IMR-90 (cell line): ENCODE measurements at regions not wholly inside any gene's neighbourhood (a gene's known extent, or its start where the extent isn't known, plus 50 kb on each side); places are given as distances from the start of the nearest gene placed in this dataset.

Experiments
- ATAC-seq: fragments of 200-7000 bp; cut with Tn5 transposase; 2 replicates; pipeline ENCODE4 v1.9.1; 2020; ENCODE audit warnings: low read depth, mild to moderate bottlenecking, moderate library complexity
- BruUV-seq: library from RNA; stranded (reverse); fragments of 400-500 nt; replicated peaks from 2 replicates; lab custom pipeline; 2021; lab: Mats Ljungman, UMichigan
- CTCF ChIA-PET: fragments of 300-600 bp; formaldehyde crosslinking; extraction: SDS; loops from one replicate; lab custom pipeline; 2021; ENCODE audit warnings: antibody characterized with exemption; lab: Yijun Ruan, JAX
- POLR2A ChIA-PET: fragments of 300-600 bp; sonication (Branson Sonifier 250); formaldehyde crosslinking; loops from one replicate; lab custom pipeline; 2022; ENCODE audit warnings: antibody characterized with exemption; ENCODE audit not compliant: unreplicated experiment; lab: Charles Lee
- DNase-seq: peaks from one replicate; pipeline ENCODE4 v3.0.0; 2013
- H2AFZ ChIP-seq: replicated peaks from 2 replicates; pipeline ENCODE3; 2013; ENCODE audit warnings: low read length, mild to moderate bottlenecking; ENCODE audit not compliant: poor library complexity
- H2AK5ac ChIP-seq: 2 replicates; pipeline ENCODE4 v1.6.1; 2013; ENCODE audit warnings: low read depth, low read length, inconsistent platforms
- H2AK9ac ChIP-seq: replicated peaks from 2 replicates; pipeline ENCODE3; 2013; ENCODE audit warnings: mild to moderate bottlenecking, low read depth, low read length, moderate library complexity; ENCODE audit not compliant: poor library complexity
- H2BK120ac ChIP-seq: 2 replicates; pipeline ENCODE4 v1.6.1; 2013; ENCODE audit warnings: low read depth, low read length, inconsistent platforms
- H2BK15ac ChIP-seq: 3 replicates; pipeline ENCODE4 v1.6.1; 2013; ENCODE audit warnings: low read depth, low read length, inconsistent platforms
- H2BK20ac ChIP-seq: 2 replicates; pipeline ENCODE4 v1.6.1; 2013; ENCODE audit warnings: low read depth, mild to moderate bottlenecking, inconsistent platforms, low read length, moderate library complexity
- H2BK5ac ChIP-seq: 2 replicates; pipeline ENCODE4 v1.6.1; 2013; ENCODE audit warnings: mild to moderate bottlenecking, low read depth, low read length, inconsistent platforms; ENCODE audit not compliant: poor library complexity, severe bottlenecking
- H3K14ac ChIP-seq: replicated peaks from 2 replicates; pipeline ENCODE4 v1.6.1; 2013; ENCODE audit warnings: low read depth, low read length, inconsistent platforms
- H3K18ac ChIP-seq: 2 replicates; pipeline ENCODE4 v1.6.1; 2013; ENCODE audit warnings: low read depth, low read length, control low read depth
- H3K23ac ChIP-seq: 2 replicates; pipeline ENCODE4 v1.6.1; 2013; ENCODE audit warnings: low read depth, low read length, inconsistent platforms
- H3K27ac ChIP-seq: 2 replicates; pipeline ENCODE4 v1.5.1; 2013; ENCODE audit warnings: mild to moderate bottlenecking, control low read depth, low read length; ENCODE audit not compliant: insufficient read depth
- H3K27me3 ChIP-seq: 2 replicates; pipeline ENCODE4 v1.6.1; 2013; ENCODE audit warnings: low read length; ENCODE audit not compliant: control insufficient read depth, insufficient read depth
- H3K36me3 ChIP-seq: 2 replicates; pipeline ENCODE4 v1.6.1; 2013; ENCODE audit warnings: low read length, mixed read lengths; ENCODE audit not compliant: control insufficient read depth, insufficient read depth
- H3K4ac ChIP-seq: 2 replicates; pipeline ENCODE4 v1.6.1; 2013; ENCODE audit warnings: low read depth, low read length, inconsistent platforms
- H3K4me1 ChIP-seq: 2 replicates; pipeline ENCODE4 v1.6.1; 2013; ENCODE audit warnings: low read length, mixed read lengths; ENCODE audit not compliant: control insufficient read depth, insufficient read depth
- H3K4me2 ChIP-seq: 2 replicates; pipeline ENCODE4 v1.6.1; 2013; ENCODE audit warnings: low read depth, mild to moderate bottlenecking, control low read depth, low read length, moderate library complexity
- H3K4me3 ChIP-seq: 2 replicates; pipeline ENCODE4 v1.5.1; 2013; ENCODE audit warnings: low read depth, mild to moderate bottlenecking, control low read depth, low read length, moderate library complexity; ENCODE audit not compliant: insufficient read depth
- H3K56ac ChIP-seq: 2 replicates; pipeline ENCODE4 v1.6.1; 2013; ENCODE audit warnings: low read length, inconsistent platforms; ENCODE audit not compliant: insufficient read depth; ENCODE audit errors: extremely low read depth
- H3K79me1 ChIP-seq, 2 experiments: 2 replicates each; pipeline ENCODE4 v1.6.1; 2013; ENCODE audit warnings: low read length in 2 of 2, inconsistent platforms in 1 of 2, low read depth in 1 of 2
- H3K9ac ChIP-seq: 2 replicates; pipeline ENCODE4 v1.6.1; 2013; ENCODE audit warnings: low read depth, low read length, control low read depth
- H3K9me1 ChIP-seq: 2 replicates; pipeline ENCODE4 v1.6.1; 2013; ENCODE audit warnings: low read length, inconsistent platforms; ENCODE audit not compliant: insufficient read depth
- H3K9me3 ChIP-seq: 2 replicates; pipeline ENCODE4 v1.6.1; 2013; ENCODE audit warnings: low read length; ENCODE audit not compliant: control insufficient read depth, insufficient read depth
- H4K20me1 ChIP-seq: 2 replicates; pipeline ENCODE4 v1.6.1; 2013; ENCODE audit warnings: low read length, inconsistent platforms; ENCODE audit not compliant: insufficient read depth
- H4K5ac ChIP-seq: 2 replicates; pipeline ENCODE4 v1.6.1; 2013; ENCODE audit warnings: mild to moderate bottlenecking, low read depth, low read length, control low read depth
- H4K8ac ChIP-seq, 2 experiments: 2 replicates each; pipeline ENCODE4 v1.6.1; 2013; ENCODE audit warnings: low read depth in 2 of 2, low read length in 2 of 2, control low read depth in 1 of 2, inconsistent platforms in 1 of 2
- H4K91ac ChIP-seq: 2 replicates; pipeline ENCODE4 v1.6.1; 2013; ENCODE audit warnings: low read depth, low read length, inconsistent platforms; ENCODE audit not compliant: insufficient read depth
- CEBPB ChIP-seq: IDR thresholded peaks from 2 replicates; pipeline ENCODE4 v1.6.1; 2012; ENCODE audit warnings: low read depth, low read length, improper control_type of control experiment
- CHD1 ChIP-seq: IDR thresholded peaks from 2 replicates; pipeline ENCODE4 v1.6.1; 2012; ENCODE audit warnings: low read depth, low read length, improper control_type of control experiment
- FOS ChIP-seq: fragments of 150-350 bp; IDR thresholded peaks from 2 replicates; pipeline ENCODE4 v1.6.1; 2016; ENCODE audit warnings: low read depth, low read length
- MAFK ChIP-seq: IDR thresholded peaks from 2 replicates; pipeline ENCODE4 v1.6.1; 2012; ENCODE audit warnings: low read depth, low read length, improper control_type of control experiment
- MAZ ChIP-seq: IDR thresholded peaks from 2 replicates; pipeline ENCODE4 v1.6.1; 2012; ENCODE audit warnings: low read depth, mild to moderate bottlenecking, low read length, improper control_type of control experiment, moderate library complexity, borderline replicate concordance
- MXI1 ChIP-seq: IDR thresholded peaks from 2 replicates; pipeline ENCODE4 v1.6.1; 2012; ENCODE audit warnings: low read depth, mild to moderate bottlenecking, low read length, moderate library complexity, borderline replicate concordance
- NFE2L2 ChIP-seq: fragments of 150-350 bp; IDR thresholded peaks from 2 replicates; pipeline ENCODE4 v1.6.1; 2016; ENCODE audit warnings: low read depth, mild to moderate bottlenecking, low read length
- POLR2A ChIP-seq: IDR thresholded peaks from 2 replicates; pipeline ENCODE4 v1.6.1; 2012; ENCODE audit warnings: mild to moderate bottlenecking, low read depth, low read length
- RAD21 ChIP-seq: IDR thresholded peaks from 2 replicates; pipeline ENCODE4 v1.6.1; 2012; ENCODE audit warnings: low read length, improper control_type of control experiment
- RCOR1 ChIP-seq: IDR thresholded peaks from 2 replicates; pipeline ENCODE4 v1.6.1; 2012; ENCODE audit warnings: mild to moderate bottlenecking, low read length, improper control_type of control experiment; ENCODE audit not compliant: insufficient replicate concordance
- RFX5 ChIP-seq: IDR thresholded peaks from 2 replicates; pipeline ENCODE4 v1.8.0; 2012; ENCODE audit warnings: low read depth, mild to moderate bottlenecking, low read length, moderate library complexity
- SMC3 ChIP-seq: fragments of 150-350 bp; IDR thresholded peaks from 2 replicates; pipeline ENCODE4 v1.6.1; 2016; ENCODE audit warnings: low read depth, mild to moderate bottlenecking, antibody characterized with exemption, low read length, moderate library complexity
- WGBS, 2 experiments: methylation state at CpG; one replicate each; pipeline versions ENCODE4 v1.1.5 to v1.1.7; 2013; ENCODE audit warnings: missing lambda C conversion rate in 2 of 2; ENCODE audit not compliant: insufficient read length in 1 of 2; ENCODE audit errors: extremely low coverage in 2 of 2; 5-methylcytosine and 5-hydroxymethylcytosine counted together
- dilution Hi-C: fragments of 300-500 bp; cut with HindIII; formaldehyde crosslinking; loops from one replicate; pipeline ENCODE4 v1.14.3; 2018; ENCODE audit warnings: low sequenced_read_pairs; ENCODE audit not compliant: unreplicated experiment
- in situ Hi-C: fragments of 300-500 bp; cut with MboI; formaldehyde crosslinking; loops from 3 replicates; pipeline ENCODE4 v1.14.3; 2019; ENCODE audit warnings: low sequenced_read_pairs, inconsistent platforms, mixed read lengths
- intact Hi-C: fragments of 100-400 bp; cut with micrococcal nuclease; formaldehyde crosslinking; loops from 2 replicates; pipeline ENCODE4 v1.10.0; 2022
- TF ChIP-seq, protein P1 (sequence below): fragments of 150-350 bp; IDR thresholded peaks from 2 replicates; pipeline ENCODE4 v1.6.1; 2016; ENCODE audit warnings: low read depth, mild to moderate bottlenecking, low read length, moderate library complexity, borderline replicate concordance
- TF ChIP-seq, protein P2 (sequence below): fragments of 150-350 bp; IDR thresholded peaks from 2 replicates; pipeline ENCODE4 v1.6.1; 2017; ENCODE audit warnings: mild to moderate bottlenecking, antibody characterized with exemption, low read length, low read depth

DNA sequence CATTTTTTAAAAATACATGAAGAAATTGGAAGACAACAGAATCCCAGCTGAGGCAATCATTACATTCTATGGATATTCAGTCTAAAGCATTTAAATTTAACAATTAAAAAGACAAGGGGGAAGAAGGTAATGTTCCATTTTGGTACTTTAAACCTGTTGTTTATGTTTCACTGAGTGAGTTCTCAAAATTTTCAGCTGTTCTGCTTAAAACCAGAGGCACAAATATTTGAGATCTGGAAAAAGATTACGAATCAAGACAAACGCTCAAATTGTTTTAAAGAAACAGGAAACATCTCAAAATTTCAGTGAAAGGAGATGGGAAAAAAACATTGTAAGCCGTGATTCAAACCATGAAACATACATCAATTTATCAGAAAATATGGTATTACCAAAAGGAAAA lies 656.2 kb upstream of the CHAC2 start:
- DNase-seq: no peak
- no peak overlapping the region for H2AK5ac ChIP-seq

More for the DNA sequence above, 656.2 kb upstream of the CHAC2 start:
- Histone ChIP-seq H3K4me2 (no peak overlapping the region), H3K4ac (no peak overlapping the region), H3K4me3 (no peak overlapping the region), H3K9me1 (no peaks in the 10 kb centered on the region), H4K91ac (no peak overlapping the region), H3K56ac (no peak overlapping the region), H3K14ac (no peak overlapping the region), H3K36me3 (no peaks in the 10 kb centered on the region), H2AFZ (no peak overlapping the region), H3K23ac (no peak overlapping the region), H4K5ac (no peak overlapping the region), H4K20me1 (no peaks in the 10 kb centered on the region), H3K18ac (no peak overlapping the region), H3K79me1 (no peaks in the 10 kb centered on the region), H2BK20ac (no peak overlapping the region), H3K4me1 (no peaks in the 10 kb centered on the region), H3K27me3 (no peaks in the 10 kb centered on the region), H2AK9ac (no peak overlapping the region), H2BK120ac (no peak overlapping the region), H3K27ac (no peak overlapping the region), H3K9ac (no peak overlapping the region), H2BK5ac (no peak overlapping the region), H2BK15ac (no peak overlapping the region), H4K8ac (no peak overlapping the region), H3K9me3 (no peaks in the 10 kb centered on the region)
- intact Hi-C loops (no loop called here), in situ Hi-C loops (no loop called here), dilution Hi-C loops (no loop called here)
- ATAC-seq: no peak
- ChIA-PET CTCF (no interaction called here), POLR2A (no interaction called here)
- TF ChIP-seq CHD1 (no peak), MXI1 (no peak), RCOR1 (no peak), MAFK (no peak), POLR2A (no peak), MAZ (no peak), CEBPB (no peak), FOS (no peak), SMC3 (no peak), NFE2L2 (no peak), RAD21 (no peak), RFX5 (no peak)
- TF ChIP-seq, protein P1, sequence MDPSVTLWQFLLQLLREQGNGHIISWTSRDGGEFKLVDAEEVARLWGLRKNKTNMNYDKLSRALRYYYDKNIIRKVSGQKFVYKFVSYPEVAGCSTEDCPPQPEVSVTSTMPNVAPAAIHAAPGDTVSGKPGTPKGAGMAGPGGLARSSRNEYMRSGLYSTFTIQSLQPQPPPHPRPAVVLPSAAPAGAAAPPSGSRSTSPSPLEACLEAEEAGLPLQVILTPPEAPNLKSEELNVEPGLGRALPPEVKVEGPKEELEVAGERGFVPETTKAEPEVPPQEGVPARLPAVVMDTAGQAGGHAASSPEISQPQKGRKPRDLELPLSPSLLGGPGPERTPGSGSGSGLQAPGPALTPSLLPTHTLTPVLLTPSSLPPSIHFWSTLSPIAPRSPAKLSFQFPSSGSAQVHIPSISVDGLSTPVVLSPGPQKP: no peak
- TF ChIP-seq, protein P2, sequence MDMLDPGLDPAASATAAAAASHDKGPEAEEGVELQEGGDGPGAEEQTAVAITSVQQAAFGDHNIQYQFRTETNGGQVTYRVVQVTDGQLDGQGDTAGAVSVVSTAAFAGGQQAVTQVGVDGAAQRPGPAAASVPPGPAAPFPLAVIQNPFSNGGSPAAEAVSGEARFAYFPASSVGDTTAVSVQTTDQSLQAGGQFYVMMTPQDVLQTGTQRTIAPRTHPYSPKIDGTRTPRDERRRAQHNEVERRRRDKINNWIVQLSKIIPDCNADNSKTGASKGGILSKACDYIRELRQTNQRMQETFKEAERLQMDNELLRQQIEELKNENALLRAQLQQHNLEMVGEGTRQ: no peak
- BruUV-seq: no TSS peak
- WGBS, 2 experiments: no CpG with 5 or more reads among the region's 3 CpGs
